Ecto neural progenitor cell (in vitro differentiated cells): ENCODE measurements at regions not wholly inside any gene's neighbourhood (a gene's known extent, or its start where the extent isn't known, plus 50 kb on each side); places are given as distances from the start of the nearest gene placed in this dataset.

Experiments
- DNase-seq: peaks from one replicate; pipeline ENCODE4 v3.0.0-alpha.2; 2018; ENCODE audit warnings: low spot score

DNA sequence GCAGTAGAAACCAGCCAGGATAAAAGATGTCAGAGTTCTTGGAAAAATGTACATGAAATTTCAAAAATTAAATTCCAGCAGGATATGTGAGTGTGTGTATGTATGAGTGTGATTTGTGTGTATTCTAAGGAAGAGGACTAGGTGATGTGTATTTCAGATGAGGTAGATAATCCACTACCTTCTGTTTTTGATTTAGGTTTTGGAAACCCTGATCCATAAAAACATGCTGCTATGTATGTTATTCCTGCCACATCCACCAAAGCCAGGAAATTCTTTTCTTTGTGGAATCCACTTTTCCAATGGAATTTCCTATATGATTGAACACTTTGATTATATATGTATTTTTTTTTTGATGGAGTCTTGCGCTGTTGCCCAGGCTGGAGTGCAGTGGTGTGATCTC lies 276.9 kb downstream of the UQCRFS1 start:
- no peak for DNase-seq

DNA sequence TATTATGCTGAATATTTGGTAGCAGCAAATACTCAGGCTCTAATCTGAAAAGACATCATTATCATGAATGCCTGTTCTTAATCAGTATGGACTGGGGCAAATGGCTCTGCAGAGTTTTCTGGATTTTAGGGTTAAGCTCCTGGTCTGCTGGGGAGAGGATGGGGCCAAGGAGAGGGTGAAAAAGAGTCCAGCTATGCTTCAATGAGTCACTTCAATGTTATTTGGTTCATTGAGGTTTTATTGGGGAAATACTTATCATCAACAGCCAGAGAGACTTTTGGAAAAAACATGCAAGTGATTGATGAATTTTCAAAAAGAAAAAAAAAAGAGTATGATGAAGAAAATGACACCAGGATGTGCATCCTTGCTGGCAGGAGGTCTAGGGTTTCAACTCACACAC lies 278.3 kb downstream of the UQCRFS1 start:
- DNase-seq, result no peak

DNA sequence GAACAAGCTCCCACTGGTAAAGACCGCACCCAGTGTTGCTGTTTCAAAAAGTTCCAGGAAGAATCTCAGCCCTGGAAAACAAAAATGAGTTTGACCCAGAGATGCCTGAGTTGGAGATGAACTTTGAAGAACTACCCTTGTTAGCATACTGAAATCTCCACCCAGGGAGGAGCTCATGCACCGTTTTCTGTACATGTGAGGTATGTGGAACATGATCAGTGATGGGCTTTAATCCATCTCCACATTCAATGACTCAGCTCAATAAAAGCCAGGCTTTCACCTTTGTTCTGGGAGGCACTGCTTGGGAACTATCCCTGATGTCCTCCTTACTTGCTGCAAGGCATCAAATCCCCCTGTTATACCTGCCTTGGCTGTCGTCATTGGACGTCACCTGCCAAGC lies 279.9 kb downstream of the UQCRFS1 start:
- no peak for DNase-seq

DNA sequence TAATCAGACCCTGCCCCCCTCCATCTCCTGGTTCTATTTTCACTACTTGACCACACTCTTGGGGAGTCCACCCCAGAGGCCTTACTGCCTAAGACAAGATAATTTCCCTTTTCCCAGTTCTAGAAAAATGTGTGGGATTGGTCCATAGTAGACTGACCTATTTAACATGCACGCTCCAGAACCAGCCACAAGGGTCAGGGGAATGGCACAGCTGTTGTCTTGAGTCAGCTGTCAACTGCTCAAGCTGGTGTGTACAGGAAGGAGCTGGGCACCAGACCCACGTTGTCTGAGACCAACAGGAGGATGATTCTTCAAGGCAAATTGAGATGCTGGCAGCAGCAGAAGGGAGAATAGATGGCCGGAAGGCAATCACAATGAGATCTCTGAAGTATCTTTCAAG lies 280.5 kb downstream of the UQCRFS1 start:
- no peak for DNase-seq

DNA sequence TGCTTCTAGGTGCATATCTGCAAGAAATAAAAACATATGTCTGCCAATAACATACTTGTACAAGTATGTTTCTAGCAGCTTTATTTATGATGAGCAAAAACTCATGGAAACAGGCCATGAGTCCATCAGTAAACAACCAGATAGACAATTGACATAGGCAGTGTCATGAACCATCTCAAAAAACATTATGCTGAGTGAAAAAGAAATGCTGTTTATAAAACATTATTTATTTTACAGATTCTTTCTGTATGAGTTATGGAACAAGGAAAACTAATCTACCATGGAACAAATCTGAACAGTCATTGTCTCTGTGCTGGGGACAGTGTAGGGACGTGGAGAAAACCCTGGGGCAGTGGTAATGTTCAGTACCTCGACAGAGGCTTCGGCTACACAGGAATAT lies 283.9 kb downstream of the UQCRFS1 start:
- DNase-seq, result no peak

DNA sequence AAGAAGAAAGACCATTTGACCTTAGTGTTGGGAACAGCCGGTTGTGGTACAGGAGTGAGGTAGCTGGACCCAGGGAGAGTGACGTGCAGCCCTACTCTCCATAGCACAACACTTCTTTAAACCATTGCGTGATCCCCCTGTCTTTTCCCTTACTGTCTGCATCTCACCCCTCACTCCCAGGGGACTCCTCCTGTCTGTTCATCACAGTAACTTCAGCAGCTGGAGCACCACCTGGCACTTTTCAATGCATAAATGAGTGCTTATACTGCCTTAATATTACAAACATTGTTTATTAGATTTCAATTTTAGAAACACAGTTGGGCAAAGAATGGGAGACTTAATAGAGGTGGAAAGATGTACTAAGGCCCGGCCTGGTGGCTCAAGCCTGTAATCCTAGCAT lies 285.5 kb downstream of the UQCRFS1 start:
- DNase-seq, result no peak

DNA sequence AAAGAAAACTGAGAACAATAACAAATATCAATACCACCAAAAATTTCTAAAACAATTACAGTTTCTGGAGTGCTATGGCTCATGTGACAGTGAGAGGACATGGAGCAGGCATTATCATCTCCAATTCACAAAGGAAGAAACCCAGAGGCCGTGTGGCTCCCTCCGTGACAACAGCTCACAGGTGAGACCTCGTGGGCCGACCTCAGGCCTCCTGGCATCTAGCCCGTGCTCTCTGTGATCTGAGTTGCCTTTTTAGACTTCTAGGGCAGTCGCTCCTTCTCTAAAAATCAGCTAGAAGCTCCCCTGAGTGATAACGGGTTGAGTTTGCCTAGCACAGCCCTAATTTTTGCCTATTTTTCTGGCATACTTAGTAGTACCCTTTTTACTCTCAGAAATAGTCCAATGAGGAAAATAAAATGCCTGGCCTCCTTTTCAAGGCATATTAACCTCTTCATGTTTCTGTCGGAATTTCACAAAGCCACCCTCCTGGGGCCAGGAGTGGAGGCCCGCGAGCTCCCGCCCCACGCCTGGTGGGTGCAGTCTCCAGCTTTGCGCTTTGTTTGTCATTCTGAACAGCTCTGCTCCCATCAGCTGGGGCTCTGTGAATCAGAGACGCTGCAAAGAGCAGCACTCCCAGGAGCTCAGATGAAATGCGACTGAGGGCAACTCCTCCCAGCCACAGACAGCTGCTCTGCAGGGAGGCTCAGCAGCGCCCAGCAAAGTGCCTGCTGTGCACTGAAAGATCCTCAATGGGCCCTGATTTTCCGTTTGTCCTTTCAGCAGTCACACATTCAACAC lies 292.5 kb downstream of the UQCRFS1 start:
- peak; percentile 50 for DNase-seq

DNA sequence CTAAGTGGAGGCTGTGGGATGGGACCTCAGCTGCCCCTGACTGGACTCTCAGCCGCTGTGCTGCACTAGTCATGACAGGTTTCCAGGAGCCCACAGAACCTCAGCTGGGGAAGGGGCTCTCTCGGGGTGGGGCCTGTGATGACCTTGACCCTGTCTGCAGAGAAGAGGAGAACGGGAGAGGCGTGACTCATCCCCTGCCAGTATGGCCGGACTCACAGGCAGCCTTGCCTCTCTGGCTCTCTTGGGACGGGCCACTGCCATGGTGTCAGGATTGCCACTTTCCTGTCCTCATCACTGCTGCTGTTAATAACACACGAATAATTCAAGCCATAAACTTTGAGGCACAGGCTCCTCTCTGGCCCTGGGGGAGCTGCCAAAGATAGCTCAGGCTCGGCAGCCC lies 295.3 kb downstream of the UQCRFS1 start:
- DNase-seq, result no peak

DNA sequence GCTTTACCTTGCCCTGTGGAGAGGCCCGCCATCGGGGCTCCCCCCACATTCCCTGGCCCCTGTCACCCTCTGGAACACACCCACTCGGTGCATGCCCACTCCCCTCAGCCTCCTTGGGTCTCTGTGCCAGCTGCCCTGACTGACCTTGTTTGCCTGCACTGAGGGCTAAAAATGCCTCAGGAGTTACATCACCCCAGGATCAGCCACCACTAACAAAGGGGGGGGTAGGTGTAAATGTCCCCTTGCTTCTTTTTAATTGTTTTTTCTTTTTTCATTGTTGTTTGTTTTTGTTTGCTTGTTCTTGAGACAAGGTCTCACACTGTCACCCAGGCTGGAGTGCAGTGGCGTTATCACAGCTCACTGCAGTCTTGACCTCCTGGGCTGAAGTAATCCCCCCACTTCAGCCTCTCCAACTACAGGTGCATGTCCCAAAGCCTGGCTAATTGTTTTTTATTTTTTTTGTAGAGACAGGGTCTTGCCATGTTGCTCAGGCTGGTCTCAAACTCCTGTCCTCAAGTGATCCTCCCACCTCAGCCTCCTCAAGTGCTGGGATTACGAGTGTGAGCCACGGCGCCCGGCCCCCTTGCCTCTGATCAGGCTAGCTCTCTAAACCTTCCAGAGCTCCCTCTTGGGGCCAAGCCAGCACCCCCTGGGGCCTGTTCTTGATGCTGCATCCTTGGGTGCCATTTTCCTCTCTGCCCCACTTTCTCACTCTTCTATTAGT lies 297.1 kb downstream of the UQCRFS1 start:
- DNase-seq, result no peak

DNA sequence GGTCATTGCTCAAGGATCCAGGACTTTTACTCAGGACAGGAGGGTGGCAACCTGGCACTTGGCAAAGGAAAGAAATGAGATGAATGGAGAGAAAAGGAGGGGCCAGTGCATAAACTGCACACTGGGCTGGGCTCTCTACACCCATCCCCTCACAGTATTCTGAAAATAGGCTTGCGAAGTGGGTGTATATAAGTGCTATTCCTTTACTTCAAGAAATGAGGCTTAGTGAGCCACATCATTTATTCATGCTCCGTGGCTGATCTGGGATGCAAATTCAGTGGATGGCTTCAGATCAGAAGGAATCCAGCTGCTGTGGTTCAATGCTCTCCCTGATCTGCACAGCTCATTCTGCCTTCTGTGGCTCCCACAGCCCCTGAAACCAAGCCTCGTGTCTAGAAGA lies 297.7 kb downstream of the UQCRFS1 start:
- DNase-seq, result no peak

DNA sequence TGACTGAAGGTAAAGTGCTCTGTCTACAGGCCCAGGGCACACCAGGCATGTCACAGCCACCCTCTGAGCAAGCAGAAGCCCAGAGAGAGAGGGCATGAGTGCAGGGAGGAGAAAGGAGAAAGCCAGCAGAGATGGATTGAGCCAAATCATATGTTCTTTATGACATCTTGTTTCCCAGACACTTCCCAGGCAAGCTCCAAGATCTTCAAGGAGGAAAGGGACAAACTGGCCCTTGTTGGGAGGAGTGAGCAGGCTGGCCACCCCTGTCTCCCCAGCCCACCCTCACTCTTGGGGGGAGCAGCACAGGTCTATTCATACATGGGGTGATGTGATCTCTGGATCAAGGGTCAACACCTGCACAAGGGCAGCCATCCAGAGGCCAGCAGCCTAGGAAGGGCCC lies 298.8 kb downstream of the UQCRFS1 start:
- DNase-seq, result no peak

DNA sequence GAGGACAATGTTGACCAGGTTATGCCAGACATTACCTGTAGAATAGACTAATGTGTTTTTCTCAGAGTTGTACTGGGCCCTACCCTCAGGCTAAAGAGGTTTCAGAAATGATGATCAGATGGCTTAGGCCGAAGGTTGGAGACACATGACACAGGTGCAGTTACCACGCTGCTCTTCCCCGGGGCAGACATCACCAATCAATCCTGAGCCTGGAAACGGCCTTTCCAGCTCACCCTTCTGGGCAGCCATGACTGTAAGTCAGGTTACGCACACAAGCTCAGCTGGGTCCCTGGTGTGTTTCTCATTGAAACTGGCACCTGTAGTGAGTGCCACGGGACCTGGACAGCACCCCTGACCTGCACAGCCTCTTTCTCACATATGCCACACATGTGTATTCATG lies 299.3 kb downstream of the UQCRFS1 start:
- DNase-seq, result no peak

DNA sequence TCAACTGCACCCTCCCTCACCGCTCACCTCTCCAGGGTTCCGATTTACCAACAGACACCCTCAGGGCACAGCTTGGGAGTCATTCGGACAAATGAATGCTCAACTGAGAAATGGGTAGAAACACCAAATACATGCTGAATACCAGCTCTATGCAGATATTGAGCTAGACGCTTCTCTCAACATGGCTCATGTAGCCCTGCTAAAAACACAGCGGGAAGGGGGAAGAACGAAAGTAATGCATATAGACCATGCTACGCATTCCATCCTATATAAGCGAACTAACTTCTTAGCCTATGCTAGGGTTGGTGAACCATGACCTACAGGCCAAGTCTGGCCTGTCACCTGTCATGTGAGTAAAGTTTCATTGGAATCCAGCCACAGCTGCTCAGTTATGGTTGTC lies 304.0 kb downstream of the UQCRFS1 start:
- DNase-seq, result no peak

DNA sequence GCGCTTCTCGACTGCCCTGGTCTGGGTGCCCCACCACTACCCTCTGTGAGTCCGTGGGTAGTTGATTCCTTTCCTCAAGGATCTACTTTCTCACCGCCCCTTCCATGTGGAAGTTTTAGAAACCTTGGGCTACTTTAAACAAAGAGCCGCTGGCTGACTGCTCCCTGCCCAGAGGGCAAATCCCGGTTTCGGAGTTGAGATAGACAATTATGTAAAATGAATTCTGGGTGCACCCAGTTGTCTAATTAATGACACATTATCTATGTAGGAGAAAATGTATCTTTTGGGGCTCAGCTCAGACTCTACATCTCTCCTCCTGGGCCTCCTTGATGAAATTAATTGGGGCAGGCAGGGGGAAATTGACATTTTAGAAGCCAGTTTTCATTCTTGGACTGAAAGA lies 305.4 kb downstream of the UQCRFS1 start:
- DNase-seq, result no peak

DNA sequence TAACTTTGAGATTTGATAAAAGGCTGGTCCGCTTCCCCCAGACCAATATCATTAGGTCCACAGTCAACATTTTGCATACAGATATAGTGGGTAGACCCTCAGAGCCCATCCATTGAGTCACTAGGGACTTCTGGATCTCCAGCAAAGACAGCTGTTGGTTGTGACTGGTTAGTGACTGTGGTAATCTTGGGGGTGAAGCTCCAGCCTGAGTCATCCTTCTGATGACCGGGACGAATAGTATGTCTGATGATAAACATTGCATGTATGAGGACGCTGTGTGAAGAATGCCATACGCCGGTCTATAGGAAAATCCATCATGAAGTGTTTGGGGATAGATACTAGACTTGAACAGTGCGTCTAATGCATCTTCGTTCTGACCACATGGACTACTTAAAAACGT lies 307.0 kb downstream of the UQCRFS1 start:
- no peak for DNase-seq

DNA sequence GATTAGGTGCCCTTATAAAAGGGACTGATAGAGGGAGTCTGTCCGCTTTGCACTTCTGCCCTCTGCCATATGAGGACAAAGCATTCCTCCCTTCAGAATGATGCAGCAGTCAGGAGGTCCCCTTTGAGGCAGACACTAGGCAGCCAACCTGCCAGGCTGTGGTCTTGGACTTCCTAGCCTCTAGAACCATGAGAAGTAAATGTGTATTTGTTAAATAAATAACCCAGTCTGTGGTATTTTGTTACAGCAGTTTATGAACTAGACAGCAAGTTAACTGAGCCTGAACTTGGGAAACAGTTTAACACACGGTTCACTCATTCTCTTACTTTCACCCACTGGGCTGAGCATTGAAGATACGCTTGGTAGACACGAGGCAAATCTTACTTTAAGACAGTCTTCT lies 313.2 kb downstream of the UQCRFS1 start:
- DNase-seq, result no peak

DNA sequence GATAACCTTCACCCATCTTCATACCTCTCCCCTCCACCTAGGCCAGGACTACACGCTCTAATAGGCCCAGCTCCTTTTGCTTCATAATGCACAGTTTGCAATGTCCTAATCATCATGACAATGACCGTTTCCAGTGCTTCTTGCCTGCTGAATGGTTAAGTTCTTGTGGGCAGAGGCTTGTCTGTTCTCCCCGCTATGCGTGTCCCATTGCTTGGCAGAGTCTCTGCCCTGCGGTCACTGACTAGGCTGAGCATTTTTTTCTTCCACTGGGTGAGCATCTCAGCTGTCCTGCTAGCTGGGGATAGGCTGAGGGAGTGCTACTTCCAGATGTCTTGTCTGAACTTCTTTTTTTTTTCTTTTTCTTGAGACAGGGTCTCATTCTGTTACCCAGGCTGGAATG lies 314.7 kb downstream of the UQCRFS1 start:
- DNase-seq, result no peak

DNA sequence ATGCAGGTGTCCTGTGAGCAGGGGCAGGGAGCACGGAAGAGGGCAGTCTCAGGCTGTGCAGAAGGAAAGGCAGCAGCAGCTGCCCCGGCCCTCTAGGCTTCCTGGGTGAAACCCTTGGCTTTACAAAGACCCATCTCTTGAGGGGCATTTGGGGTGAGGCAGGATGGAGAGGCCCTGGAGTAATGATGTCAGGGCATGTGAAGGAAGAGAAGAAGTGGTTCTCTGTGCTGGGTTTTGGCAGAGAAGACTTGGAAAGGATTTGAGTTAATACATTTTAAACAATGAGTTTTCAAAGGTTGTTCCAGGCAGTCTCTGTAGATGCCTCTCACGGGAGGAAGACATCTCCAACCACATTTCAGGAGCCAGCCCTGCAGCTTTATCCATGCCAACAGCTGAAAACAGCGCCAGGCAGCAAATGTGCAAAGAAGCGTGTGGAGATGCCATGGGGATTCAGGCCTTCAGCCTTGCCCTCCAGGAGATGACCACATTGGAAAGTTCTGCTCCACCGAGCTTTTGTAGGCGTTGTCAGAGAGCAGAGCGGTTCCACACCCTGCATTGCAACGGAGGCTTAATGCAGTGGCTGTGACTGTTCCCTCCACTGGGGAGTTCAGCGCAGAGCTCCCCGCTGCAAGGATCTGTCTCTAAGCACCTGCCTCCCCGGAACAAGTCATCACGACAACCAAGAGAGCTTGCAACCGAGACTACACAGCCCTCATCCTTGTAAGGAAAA lies 322.8 kb downstream of the UQCRFS1 start:
- DNase-seq, result no peak

DNA sequence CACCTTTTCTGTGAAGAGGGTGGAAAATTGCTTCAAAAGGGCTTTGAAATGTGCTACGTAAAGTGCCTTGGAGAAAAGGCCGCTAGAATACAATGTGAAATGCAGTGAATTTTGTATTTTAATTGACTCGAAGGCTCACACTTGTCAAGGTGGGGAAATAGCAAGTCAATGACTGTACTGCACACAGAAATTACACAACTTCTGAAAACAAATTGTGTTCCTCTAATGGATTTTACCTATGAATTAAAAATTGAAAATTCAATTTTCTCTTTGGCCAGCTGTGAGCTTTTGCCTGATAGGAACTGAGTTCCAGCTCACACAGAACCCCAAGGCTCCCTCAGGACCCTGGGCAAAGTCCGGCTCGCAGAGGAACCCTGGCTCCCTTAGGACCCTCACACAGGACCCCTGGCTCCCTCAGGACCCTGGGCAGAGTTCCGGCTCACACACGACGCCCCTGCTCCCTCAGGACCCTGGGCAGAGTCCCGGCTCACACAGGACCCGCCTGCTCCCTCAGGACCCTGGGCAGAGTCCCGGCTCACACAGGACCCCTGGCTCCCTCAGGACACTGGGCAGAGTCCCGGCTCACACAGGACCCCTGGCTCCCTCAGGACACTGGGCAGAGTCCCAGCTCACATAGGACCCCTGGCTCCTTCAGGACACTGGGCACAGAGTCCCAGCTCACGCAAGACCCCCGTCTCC lies 324.9 kb downstream of the UQCRFS1 start:
- no peak for DNase-seq

DNA sequence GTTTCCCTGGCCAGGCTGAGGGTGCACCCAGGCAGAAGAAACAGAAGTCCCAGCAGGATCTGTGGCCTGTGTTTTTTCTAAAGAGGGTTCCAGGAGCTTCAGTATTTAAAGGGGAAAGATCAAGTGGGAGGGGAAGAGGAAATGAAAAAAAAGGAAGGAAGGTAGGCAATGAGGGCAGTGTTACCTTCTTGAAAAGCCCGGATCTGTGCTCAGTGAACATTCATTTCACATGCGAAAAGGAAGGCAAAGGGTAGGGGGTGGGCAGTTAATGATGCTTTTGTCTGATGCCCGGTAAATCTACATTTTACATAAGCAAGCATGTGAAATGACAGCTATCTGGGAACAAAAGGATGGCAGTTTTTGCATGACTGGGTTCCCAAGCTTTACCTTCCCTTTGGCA lies 326.2 kb downstream of the UQCRFS1 start:
- no peak for DNase-seq

DNA sequence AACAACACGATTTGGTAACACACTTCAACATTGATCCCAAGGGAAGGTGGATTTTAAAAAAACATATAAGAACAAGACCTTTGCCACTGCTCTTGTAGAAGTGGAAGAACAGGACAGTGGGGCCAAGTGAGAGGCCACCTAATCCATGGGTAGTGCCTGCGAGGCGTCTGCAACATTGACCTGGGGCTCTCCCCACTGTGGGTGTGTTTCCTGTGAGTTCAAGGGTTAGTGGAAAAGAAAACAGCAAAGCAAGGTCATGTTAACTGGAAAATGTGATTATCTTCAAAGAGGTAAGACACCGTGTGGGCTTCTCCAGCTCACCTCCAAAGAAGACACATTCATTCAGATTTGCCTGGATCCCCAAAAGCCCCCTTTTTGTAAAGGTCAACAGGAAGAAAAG lies 327.0 kb downstream of the UQCRFS1 start:
- DNase-seq, result no peak

DNA sequence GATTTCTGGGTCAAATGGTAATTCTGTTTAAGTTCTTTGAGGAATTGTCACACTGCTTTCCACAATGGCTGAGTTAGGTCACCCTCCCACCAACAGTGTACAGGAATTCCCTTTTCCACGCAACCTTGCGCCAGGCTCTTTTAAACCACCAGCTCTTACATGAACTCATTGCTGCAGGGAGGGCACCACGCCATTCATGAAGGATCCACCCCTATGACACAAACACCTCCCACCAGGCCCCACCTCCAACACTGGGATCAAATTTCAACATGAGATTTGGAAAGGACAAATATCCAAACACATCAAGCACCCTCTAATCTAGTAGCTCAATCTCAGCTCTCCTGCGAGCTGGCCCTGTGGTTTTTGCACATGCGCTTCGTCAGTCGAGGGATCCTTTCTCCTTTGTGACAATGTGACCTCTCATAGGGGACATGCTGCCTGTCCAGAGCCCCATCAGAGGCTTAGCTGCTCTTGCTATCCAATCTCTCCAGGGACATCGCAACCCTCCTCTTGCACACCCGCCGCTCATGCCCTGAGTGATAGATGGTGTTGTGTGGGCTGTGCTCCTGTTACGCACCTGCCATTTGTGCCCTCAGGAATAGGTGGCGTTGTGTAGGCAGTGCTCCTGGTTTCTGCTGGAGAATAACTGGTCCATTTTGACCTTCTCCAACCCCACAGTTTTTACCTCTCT lies 328.0 kb downstream of the UQCRFS1 start:
- DNase-seq, result no peak
